ENCODE measurements at regions not wholly inside any gene's neighbourhood (a gene's known extent, or its start where the extent isn't known, plus 50 kb on each side); places are given as distances from the start of the nearest gene placed in this dataset.

- no peak for ATAC-seq
- SMC1A ChIA-PET (ENCODE audit: uncharacterized antibody, unreplicated experiment) = interaction anchor here (0.8 kb wide), 1 partner anchor 123 kb away, joined by 3 read pairs; no protein-coding TSS in a partner anchor
- POLR2A ChIA-PET = no interaction called here
These were observed 74.0 kb upstream of the RARB start for GRCh38 chr3:25354071-25354470.

More at GRCh38 chr3:25354071-25354470, 74.0 kb upstream of the RARB start:
- Histone ChIP-seq H3K79me2 (ENCODE audit: control insufficient read depth, insufficient read depth, low read length) (no peaks in the 10 kb centered on the region), H2AFZ (ENCODE audit: control insufficient read depth, low read depth, low read length) (no peak overlapping the region), H3K36me3 (ENCODE audit: control insufficient read depth in 2 of 2, insufficient read depth in 2 of 2, low read length in 1 of 2) (no peaks in the 10 kb centered on the region), H4K20me1 (ENCODE audit: control insufficient read depth, insufficient read depth) (no peaks in the 10 kb centered on the region), H3K4me1 (ENCODE audit: control insufficient read depth, insufficient read depth, low read length) (no peaks in the 10 kb centered on the region), H3K27me3 (replicated peaks in 1 of 2; ENCODE audit: control insufficient read depth in 2 of 2, insufficient read depth in 2 of 2, low read length in 1 of 2) (no peaks in the 10 kb centered on the region), H3K4me3 (no peak overlapping the region), H3K4me2 (ENCODE audit: control insufficient read depth, insufficient read depth) (no peak overlapping the region), H3K9me3 (replicated peaks; ENCODE audit: control insufficient read depth, insufficient read depth, low read length) (no peaks in the 10 kb centered on the region), H3K9ac (ENCODE audit: control insufficient read depth, insufficient read depth, low read length) (no peak overlapping the region), H3K27ac (ENCODE audit: control insufficient read depth, insufficient read depth) (no peak overlapping the region)
- no peak for TF ChIP-seq BCLAF1 (IDR thresholded peaks at IDR 0.05)
- no peak for TF ChIP-seq POLR2AphosphoS2 (IDR thresholded peaks at IDR 0.05; ENCODE audit: low read depth, low read length)
- TF ChIP-seq ETV6 (conservative IDR thresholded peaks at IDR 0.05 in 1 of 2, IDR thresholded peaks at IDR 0.05 in 1 of 2; ENCODE audit: borderline replicate concordance in 1 of 2, low read depth in 1 of 2) = no peak
- TF ChIP-seq SMC3 (IDR thresholded peaks at IDR 0.05; ENCODE audit: borderline replicate concordance, low read length) = no peak
- TF ChIP-seq E2F4 (IDR thresholded peaks at IDR 0.05; ENCODE audit: low read depth, low read length) = no peak
- TF ChIP-seq SRF (IDR thresholded peaks at IDR 0.05; ENCODE audit: low read depth in 2 of 2, low read length in 2 of 2) = no peak
- TF ChIP-seq IKZF2 (IDR thresholded peaks at IDR 0.05) = no peak
- TF ChIP-seq CHD1 (IDR thresholded peaks at IDR 0.05; ENCODE audit: low read depth, low read length) = no peak
- TF ChIP-seq ASH2L (IDR thresholded peaks at IDR 0.05; ENCODE audit: borderline replicate concordance, low read depth) = no peak
- TF ChIP-seq ZNF207 (IDR thresholded peaks at IDR 0.05; ENCODE audit: borderline replicate concordance) = no peak
- no peak for TF ChIP-seq SPI1 (IDR thresholded peaks at IDR 0.05; ENCODE audit: borderline replicate concordance, insufficient read depth, low read depth, low read length)
- TF ChIP-seq CHD4 (IDR thresholded peaks at IDR 0.05) = no peak
- TF ChIP-seq KLF5 (IDR thresholded peaks at IDR 0.05; ENCODE audit: partially characterized antibody) = no peak
- TF ChIP-seq, protein P1, sequence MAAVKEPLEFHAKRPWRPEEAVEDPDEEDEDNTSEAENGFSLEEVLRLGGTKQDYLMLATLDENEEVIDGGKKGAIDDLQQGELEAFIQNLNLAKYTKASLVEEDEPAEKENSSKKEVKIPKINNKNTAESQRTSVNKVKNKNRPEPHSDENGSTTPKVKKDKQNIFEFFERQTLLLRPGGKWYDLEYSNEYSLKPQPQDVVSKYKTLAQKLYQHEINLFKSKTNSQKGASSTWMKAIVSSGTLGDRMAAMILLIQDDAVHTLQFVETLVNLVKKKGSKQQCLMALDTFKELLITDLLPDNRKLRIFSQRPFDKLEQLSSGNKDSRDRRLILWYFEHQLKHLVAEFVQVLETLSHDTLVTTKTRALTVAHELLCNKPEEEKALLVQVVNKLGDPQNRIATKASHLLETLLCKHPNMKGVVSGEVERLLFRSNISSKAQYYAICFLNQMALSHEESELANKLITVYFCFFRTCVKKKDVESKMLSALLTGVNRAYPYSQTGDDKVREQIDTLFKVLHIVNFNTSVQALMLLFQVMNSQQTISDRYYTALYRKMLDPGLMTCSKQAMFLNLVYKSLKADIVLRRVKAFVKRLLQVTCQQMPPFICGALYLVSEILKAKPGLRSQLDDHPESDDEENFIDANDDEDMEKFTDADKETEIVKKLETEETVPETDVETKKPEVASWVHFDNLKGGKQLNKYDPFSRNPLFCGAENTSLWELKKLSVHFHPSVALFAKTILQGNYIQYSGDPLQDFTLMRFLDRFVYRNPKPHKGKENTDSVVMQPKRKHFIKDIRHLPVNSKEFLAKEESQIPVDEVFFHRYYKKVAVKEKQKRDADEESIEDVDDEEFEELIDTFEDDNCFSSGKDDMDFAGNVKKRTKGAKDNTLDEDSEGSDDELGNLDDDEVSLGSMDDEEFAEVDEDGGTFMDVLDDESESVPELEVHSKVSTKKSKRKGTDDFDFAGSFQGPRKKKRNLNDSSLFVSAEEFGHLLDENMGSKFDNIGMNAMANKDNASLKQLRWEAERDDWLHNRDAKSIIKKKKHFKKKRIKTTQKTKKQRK (IDR thresholded peaks at IDR 0.05; ENCODE audit: low read depth, low read length) = no peak
- intact Hi-C loops (cut with micrococcal nuclease; ENCODE audit: unreplicated experiment) = no loop called here
- 34% methylated on average over 3 of the region's 3 CpGs for WGBS (ENCODE audit: insufficient coverage, insufficient replicate concordance, low lambda C conversion rate, missing lambda C conversion rate)
- ChIA-PET CTCF (no interaction called here), RAD21 (ENCODE audit: unreplicated experiment) (no interaction called here)
- no TSS peak for BruUV-seq (replicated peaks)
- DNase-seq (ENCODE audit: low read depth, low spot score) (no peak), FAIRE-seq (no peak)
- in situ Hi-C loops (cut with MboI) = no loop called here

Data from GM12878 (cell line).